Prostate gland (tissue), 2 donors: ENCODE measurements at regions not wholly inside any gene's neighbourhood (a gene's known extent, or its start where the extent isn't known, plus 50 kb on each side); places are given as distances from the start of the nearest gene placed in this dataset.
A peak's percentile ranks its signal among the peaks of the same experiment; 100 is the strongest.

Experiments
- DNase-seq: peaks from one replicate; pipeline ENCODE4 v3.0.0-alpha.2; 2019; ENCODE audit warnings: low spot score
- H3K27ac ChIP-seq, 2 donors: fragments of 200-600 bp; sonication (generic); 2 replicates each; pipeline ENCODE4 v1.5.1; 2017 to 2019
- H3K27me3 ChIP-seq: fragments of 200-600 bp; sonication (generic); replicated peaks from 2 replicates; pipeline ENCODE4 v1.5.1; 2019; ENCODE audit not compliant: insufficient read depth
- H3K36me3 ChIP-seq, 2 donors: fragments of 200-600 bp; sonication (generic); 1 replicate in 1 of 2; 2 replicates in 1 of 2; pipeline versions ENCODE4 v1.5.1 to v1.8.1; 2017 to 2019
- H3K4me1 ChIP-seq: fragments of 200-600 bp; sonication (generic); replicated peaks from 2 replicates; pipeline ENCODE4 v1.5.1; 2019
- H3K4me3 ChIP-seq, 2 donors: fragments of 200-600 bp; sonication (generic); 2 replicates each; pipeline ENCODE4 v1.5.1; 2017 to 2019
- H3K9me3 ChIP-seq: fragments of 200-600 bp; sonication (generic); 2 replicates; pipeline ENCODE4 v1.5.1; 2017
- CTCF ChIP-seq, 4 experiments: fragments of 200-600 bp in 2 of 4; fragments of 450-650 bp in 2 of 4; sonication (generic) in 2 of 4; IDR thresholded peaks; 1 replicate in 3 of 4; 2 replicates in 1 of 4; pipeline ENCODE4 v1.5.1; 2016 to 2019; ENCODE audit warnings: antibody characterized with exemption in 4 of 4, mild to moderate bottlenecking in 2 of 4, moderate library complexity in 2 of 4
- POLR2A ChIP-seq: fragments of 450-650 bp; IDR thresholded peaks from one replicate; pipeline ENCODE4 v1.6.1; 2016; ENCODE audit warnings: antibody characterized with exemption, mild to moderate bottlenecking
- POLR2AphosphoS5 ChIP-seq: sonication (generic); formaldehyde crosslinking; IDR thresholded peaks from one replicate; pipeline ENCODE4 v1.6.1; 2017; ENCODE audit warnings: antibody characterized with exemption
- WGBS: methylation state at CpG from one replicate; pipeline ENCODE4 v1.1.5; 2018; 5-methylcytosine and 5-hydroxymethylcytosine counted together
- intact Hi-C: fragments of 100-400 bp; cut with DNase I; formaldehyde crosslinking; loops from one replicate; pipeline ENCODE4 v1.14.2; 2022

GRCh38 chr12:46958599-46959290 is 120.7 kb upstream of the PCED1B start:
- no peaks in the 10 kb centered on the region for H3K4me1 ChIP-seq
- no peak overlapping the region for H3K4me3 ChIP-seq
- H3K9me3 ChIP-seq, result no peaks in the 10 kb centered on the region
- no peaks in the 10 kb centered on the region for H3K27me3 ChIP-seq
- no peak overlapping the region for H3K27ac ChIP-seq
- DNase-seq, result no peak
- no peak for TF ChIP-seq POLR2AphosphoS5
- intact Hi-C loops, result no loop called here
- no peaks in the 10 kb centered on the region for H3K36me3 ChIP-seq
- 77% methylated on average over 2 of the region's 2 CpGs for WGBS

GRCh38 chr12:46959502-46959901 is 119.9 kb upstream of the PCED1B start:
- Histone ChIP-seq H3K9me3 (no peaks in the 10 kb centered on the region), H3K4me1 (no peaks in the 10 kb centered on the region), H3K36me3 (no peaks in the 10 kb centered on the region), H3K4me3 (no peak overlapping the region), H3K27ac (no peak overlapping the region), H3K27me3 (no peaks in the 10 kb centered on the region)
- intact Hi-C loops, result no loop called here
- TF ChIP-seq POLR2AphosphoS5 (no peak), POLR2A (no peak), CTCF (IDR thresholded peaks at IDR 0.05) (no peak)
- DNase-seq, result no peak
- 34% methylated on average over 1 of the region's 1 CpG for WGBS

GRCh38 chr12:46960681-46961080 is 118.7 kb upstream of the PCED1B start:
- no peaks in the 10 kb centered on the region for H3K27me3 ChIP-seq
- DNase-seq, result no peak
- no peaks in the 10 kb centered on the region for H3K4me1 ChIP-seq
- no peak for TF ChIP-seq CTCF (IDR thresholded peaks at IDR 0.05)
- no peak for TF ChIP-seq POLR2A
- no peak for TF ChIP-seq POLR2AphosphoS5
- no peaks in the 10 kb centered on the region for H3K36me3 ChIP-seq
- intact Hi-C loops, result no loop called here
- no peak overlapping the region for H3K27ac ChIP-seq
- WGBS, result 53% methylated on average over 4 of the region's 4 CpGs
- H3K4me3 ChIP-seq, result no peak overlapping the region
- H3K9me3 ChIP-seq, result no peaks in the 10 kb centered on the region

- no peak for TF ChIP-seq CTCF (IDR thresholded peaks at IDR 0.05)
- no peak for TF ChIP-seq POLR2A
- TF ChIP-seq POLR2AphosphoS5, result no peak
- Histone ChIP-seq H3K27ac (no peak overlapping the region), H3K4me1 (no peaks in the 10 kb centered on the region), H3K27me3 (no peaks in the 10 kb centered on the region), H3K36me3 (no peaks in the 10 kb centered on the region), H3K9me3 (no peaks in the 10 kb centered on the region), H3K4me3 (no peak overlapping the region)
- 92% methylated on average over 1 of the region's 1 CpG for WGBS
- no peak for DNase-seq
- intact Hi-C loops, result no loop called here
These were observed 116.2 kb upstream of the PCED1B start for GRCh38 chr12:46963191-46963590.

GRCh38 chr12:46963977-46964971 is 115.1 kb upstream of the PCED1B start:
- no peak overlapping the region for H3K4me3 ChIP-seq
- H3K36me3 ChIP-seq, result no peaks in the 10 kb centered on the region
- H3K4me1 ChIP-seq, result no peaks in the 10 kb centered on the region
- no peaks in the 10 kb centered on the region for H3K9me3 ChIP-seq
- no peaks in the 10 kb centered on the region for H3K27me3 ChIP-seq
- 44% methylated on average over 14 of the region's 14 CpGs for WGBS
- intact Hi-C loops, result no loop called here
- DNase-seq, result no peak
- H3K27ac ChIP-seq, result peak overlapping the region in 1 of 2 donors; percentile 6
- TF ChIP-seq CTCF (IDR thresholded peaks at IDR 0.05), result no peak
- TF ChIP-seq POLR2AphosphoS5, result no peak
- TF ChIP-seq POLR2A, result no peak
